AG08395 (cell line): ENCODE measurements at regions not wholly inside any gene's neighbourhood (a gene's known extent, or its start where the extent isn't known, plus 50 kb on each side); places are given as distances from the start of the nearest gene placed in this dataset.

ENCODE experiments used
- DNase-seq: peaks from one replicate; pipeline ENCODE4 v3.0.0; 2012; ENCODE audit warnings: mixed read lengths, low spot score

GRCh38 chr1:94644352-94644751 lies 102.8 kb upstream of the F3 start:
- DNase-seq, result no peak

DNA sequence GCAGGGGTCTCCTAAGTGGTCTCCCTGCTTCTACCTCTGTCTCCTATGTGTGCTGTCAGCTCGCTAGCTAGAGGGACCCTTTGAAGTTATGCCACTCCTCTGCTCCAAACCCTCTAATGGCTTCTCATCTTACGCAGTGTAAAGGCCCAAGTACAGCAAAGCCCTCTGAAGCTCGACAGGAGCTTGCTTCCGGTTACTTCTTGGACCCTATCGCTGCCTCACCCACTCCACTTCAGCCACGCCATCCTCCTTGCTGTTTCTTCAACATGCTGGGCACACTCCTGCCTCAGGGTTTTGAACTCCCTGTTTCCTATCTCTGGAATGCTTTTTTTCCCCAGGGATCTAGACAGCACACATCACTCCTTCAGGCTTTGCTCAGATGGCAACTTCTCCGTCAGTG lies 102.3 kb upstream of the F3 start:
- no peak for DNase-seq

GRCh38 chr1:94642617-94643321 lies 101.2 kb upstream of the F3 start:
- DNase-seq, result no peak

DNA sequence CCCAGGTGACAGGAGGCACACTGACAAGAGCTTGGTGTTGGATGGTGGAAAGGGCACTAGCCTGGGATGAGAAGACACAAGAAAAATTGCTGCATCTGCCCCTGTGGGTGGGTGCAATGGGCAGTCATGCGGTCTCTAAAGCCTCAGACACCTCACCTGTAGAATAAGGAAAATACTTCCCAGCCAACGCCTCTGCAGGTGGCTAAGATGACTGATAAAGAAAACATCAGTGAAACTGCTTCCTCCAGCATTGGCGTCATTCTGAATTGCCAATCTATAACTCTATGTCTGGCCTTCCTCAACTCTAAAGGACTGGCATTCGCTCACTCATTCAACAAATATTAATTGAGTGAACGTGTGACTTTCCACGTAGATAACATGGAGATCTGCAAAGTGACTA lies 100.4 kb upstream of the F3 start:
- DNase-seq, result no peak

DNA sequence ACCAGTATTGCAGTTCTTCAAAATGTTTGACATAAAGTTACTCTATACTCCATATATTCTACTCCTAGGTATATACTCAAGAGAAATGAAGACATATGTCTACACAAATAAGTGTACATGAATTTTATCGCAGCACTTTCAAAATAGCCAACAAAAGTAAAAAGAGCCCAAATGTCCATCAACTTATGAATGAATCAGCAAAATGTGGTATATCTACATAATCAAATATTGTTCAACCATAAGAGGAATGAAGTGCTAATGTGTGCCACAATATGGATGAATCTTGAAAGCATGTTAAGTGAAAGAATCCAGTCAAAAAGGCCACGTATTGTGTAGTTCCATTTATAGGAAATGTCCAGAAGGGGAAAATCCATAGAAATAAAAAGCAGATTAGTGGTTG lies 98.6 kb upstream of the F3 start:
- DNase-seq, result no peak

GRCh38 chr1:94637121-94637520 lies 95.6 kb upstream of the F3 start:
- DNase-seq, result no peak

GRCh38 chr1:94636624-94637023 lies 95.1 kb upstream of the F3 start:
- DNase-seq, result peak; percentile 53

- DNase-seq, result no peak
Observed at GRCh38 chr1:94636100-94636499, 94.5 kb upstream of the F3 start.

- DNase-seq, result no peak
Observed at GRCh38 chr1:94634977-94635416, 93.4 kb upstream of the F3 start.

DNA sequence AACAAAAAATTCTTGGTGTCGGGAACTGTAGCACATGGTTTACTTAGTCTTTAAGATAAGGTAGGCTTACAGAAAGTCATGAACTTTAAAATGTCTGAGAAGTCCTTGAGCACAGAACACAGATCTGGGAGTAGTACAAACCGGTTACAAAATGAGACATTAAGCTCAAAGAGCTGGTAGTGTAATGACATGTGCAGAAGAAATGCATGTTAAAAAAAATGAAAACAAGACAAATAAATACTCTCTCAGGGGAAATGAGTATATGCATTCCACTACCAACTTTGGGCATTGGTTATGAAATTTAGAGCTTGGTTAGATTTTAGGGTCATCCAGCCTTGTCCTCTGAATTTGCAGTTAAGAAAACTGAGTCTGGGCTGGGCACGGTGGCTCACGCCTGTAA lies 91.5 kb upstream of the F3 start:
- DNase-seq, result peak; percentile 63

DNA sequence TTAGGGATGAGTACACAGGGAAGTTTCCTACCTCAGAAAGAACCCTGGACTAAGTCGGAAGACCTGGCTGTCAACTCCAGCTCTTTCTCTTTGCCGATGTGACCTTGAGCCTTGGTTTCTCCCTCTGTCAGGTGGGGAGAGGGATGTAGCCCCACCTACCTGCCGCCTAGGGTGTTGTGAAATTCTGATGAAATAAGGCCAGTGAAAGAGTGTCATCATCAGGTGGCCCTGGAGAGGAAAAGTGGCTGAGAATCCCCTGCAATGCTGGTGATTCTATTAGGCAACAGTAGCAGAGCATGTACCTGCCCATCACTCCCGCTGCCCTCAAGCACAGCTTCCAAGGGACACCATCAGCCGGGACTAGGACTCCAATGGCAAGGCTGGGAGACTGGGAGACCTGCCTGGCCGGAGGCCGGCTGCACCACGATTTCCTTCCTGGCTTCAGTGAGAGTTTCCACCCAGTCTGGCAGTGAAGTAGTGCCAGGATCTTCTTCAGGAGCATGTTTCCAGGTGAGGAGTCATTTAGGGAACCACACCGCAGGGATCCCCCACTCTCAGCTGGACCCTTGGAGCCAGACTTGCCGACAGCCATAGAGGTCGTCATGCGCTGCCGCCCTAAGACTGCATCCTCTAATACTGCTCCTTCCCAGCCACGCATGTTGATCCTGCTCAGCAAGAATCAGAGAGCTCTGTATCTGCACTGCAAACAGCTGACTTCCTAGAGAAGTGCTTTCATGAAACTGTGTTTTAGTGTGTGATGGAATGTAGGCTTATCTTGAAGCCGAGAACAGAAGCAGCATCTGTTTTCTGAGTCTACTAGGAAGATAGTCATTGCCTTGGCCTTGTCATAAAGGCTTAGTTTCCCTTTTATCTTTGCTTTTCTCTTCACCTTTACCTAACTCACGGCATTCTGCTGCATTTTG lies 88.0 kb upstream of the F3 start:
- no peak for DNase-seq

DNA sequence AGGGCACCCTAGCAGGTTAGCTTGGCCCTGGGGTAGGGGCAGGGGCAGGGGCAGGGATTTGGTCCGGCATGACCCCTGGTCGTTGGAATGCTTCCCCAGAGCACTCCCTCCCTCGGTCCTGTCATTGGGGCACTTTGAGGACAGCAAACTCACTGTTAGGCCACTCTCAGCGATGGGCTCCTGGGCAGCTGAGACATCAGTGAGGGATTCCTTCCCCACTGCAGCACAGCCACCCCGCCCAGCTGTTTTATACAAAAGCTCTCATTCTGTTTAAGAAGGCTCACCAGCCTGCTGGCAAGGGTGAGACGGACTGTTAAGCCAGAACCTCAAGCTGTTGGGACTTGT lies 86.9 kb upstream of the F3 start:
- no peak for DNase-seq

GRCh38 chr1:94627771-94628498 lies 86.4 kb upstream of the F3 start:
- no peak for DNase-seq

- no peak for DNase-seq
Observed at GRCh38 chr1:94624203-94624602, 82.6 kb upstream of the F3 start.

DNA sequence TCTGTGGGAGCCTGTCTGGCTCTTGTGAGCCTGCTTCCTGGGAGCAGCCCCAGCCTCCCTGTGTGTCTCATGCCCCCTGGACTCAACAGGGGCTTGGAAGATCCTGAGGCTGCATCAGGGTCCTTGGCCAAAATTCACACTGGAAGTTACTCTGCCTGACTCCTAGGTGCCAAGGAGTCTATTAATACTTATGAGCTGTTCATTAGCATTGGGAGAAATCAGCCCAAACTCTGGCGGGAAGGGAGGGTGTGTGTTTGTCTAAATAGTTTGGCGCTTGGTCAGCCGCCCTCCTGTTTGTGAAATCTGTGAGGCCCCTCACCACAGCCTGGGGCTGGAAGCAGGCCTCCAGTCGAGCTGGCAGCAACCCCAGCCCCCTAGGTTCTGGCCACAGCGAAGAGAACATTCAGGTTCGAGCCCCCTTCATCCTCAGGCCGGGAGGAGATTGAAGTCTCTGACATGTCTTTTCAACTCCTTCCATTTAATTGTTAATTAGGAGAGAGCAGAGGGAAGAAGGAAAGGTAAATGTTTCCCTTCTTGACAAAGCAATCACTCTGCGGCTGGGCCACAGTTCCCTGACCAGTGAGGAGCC lies 82.1 kb upstream of the F3 start:
- DNase-seq, result no peak

DNA sequence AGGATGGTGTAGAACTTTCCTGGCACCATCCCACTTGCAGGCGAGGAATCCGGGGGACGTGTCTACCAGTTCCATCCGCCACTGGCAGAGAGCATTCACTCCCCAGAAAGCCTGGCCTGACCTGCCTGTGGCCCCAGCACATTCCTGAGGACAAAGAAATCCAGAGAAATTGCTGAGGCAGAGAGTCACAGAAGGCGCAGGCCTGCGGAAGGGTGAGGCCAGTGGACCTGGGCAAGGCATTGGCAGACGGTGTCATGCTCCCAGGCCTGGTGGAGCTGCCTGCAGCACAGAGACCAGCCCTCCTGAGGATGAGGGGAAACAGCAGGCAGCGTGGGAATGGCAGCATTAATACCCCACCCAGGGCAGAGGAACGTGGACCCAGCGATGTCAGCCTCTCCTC lies 81.2 kb upstream of the F3 start:
- peak; percentile 48 for DNase-seq

GRCh38 chr1:94621802-94622201 lies 80.2 kb upstream of the F3 start:
- DNase-seq, result no peak

GRCh38 chr1:94621395-94621794 lies 79.8 kb upstream of the F3 start:
- no peak for DNase-seq

- DNase-seq, result no peak
Observed at GRCh38 chr1:94620345-94621031, 78.9 kb upstream of the F3 start.

DNA sequence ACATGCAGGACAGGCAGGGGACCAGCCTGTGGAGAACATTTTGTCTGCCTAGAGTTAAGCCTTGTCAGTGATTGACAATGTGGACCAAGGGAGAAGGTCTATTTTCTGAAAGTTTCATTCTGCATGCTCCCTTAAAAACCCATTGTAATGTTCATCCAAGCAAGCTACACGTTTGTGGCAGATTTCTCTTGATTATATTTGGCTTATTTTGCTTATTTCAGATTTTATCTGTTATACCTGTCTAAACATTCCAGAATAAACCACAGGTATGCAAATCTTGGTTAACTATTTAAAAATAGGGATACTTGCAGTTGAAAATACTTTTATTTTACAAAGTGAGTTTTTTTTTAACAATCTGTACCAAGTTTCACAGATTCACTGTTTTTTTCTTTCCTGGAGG lies 78.2 kb upstream of the F3 start:
- no peak for DNase-seq

GRCh38 chr1:94617957-94618739 lies 76.6 kb upstream of the F3 start:
- DNase-seq, result no peak
